GM21381 (cell line): ENCODE measurements at regions not wholly inside any gene's neighbourhood (a gene's known extent, or its start where the extent isn't known, plus 50 kb on each side); places are given as distances from the start of the nearest gene placed in this dataset.
"Not testable (repeated sequence)": the region's sequence is repeated elsewhere in the genome, so short reads cannot be mapped to it uniquely, and the experiment has no call there.

ENCODE experiments used
- ATAC-seq: cut with Tn5 transposase; IDR thresholded peaks from one replicate; pipeline ENCODE4 v1.9.1; 2021; ENCODE audit warnings: mild to moderate bottlenecking, moderate library complexity; ENCODE audit not compliant: unreplicated experiment

DNA sequence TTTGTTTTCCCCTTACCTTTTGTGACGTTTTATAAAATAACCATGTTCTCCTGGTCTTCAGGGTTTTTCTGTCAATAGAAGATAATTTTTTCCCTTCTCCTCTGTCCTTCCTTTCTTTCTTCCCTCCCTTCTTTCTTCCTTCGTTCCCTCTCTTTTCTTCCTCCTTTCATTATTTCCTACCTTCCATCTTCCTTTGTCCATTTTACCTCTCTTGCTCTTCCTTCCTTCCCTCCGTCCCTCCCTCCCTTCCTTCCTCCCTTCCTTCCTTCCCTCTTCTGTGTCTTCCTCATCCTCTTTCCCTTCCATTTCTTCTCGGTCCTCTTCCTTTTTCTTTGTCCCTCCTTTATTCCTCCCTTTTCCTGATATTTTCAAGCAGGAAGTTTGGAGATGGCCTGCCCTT lies 128.2 kb downstream of the TEX36 start:
- no peak for ATAC-seq

DNA sequence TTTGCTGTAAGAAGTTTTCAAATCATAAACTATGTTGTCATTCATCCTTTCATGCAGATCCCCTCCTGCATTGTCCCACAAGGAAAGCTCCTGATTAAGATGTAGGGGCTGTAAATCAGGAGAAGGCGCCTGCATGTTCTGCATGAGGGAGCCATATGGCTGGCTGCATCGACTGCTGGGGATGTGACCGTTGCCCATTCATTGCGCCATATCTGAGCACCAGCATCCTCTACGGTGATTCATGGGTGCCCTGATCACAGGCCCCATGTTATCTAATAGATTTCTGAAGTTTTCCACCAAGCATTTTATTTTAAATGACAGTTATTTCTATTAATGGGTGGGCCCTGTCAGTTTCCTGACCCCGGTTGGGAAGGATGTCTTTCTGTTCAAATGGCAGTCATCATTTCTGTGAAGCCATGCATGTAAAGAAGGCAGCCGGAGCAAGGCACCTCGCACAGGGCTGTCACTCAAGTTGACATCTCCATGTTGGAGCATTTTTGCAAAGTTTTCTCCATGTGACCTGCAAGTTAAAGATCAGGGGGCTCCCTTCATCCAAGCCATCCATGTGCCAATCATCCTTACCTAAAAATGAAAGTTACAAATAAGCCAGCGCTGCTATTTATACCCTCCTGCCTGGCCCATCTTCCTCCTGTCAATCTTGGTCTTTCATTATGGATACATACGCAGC lies 128.8 kb downstream of the TEX36 start:
- no peak for ATAC-seq

DNA sequence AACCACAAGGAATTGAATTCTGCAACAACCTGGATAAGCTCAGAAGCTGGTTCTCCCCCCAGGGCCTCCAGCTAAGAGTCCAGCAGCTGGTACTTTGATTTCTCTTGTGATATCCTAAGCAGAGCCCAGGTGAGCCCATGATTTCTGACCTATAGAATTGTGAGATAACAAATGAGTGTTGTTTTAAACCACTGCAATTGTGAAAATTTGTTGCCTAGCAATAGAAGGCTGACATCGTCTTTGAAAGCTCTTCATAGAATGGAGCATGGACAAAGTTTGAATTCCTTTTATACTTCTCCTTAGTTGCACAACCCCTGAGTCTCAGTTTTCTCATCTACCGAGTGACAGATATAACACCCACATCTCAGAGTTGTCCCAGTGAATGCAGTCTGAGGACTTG lies 129.9 kb downstream of the TEX36 start:
- ATAC-seq = no peak

DNA sequence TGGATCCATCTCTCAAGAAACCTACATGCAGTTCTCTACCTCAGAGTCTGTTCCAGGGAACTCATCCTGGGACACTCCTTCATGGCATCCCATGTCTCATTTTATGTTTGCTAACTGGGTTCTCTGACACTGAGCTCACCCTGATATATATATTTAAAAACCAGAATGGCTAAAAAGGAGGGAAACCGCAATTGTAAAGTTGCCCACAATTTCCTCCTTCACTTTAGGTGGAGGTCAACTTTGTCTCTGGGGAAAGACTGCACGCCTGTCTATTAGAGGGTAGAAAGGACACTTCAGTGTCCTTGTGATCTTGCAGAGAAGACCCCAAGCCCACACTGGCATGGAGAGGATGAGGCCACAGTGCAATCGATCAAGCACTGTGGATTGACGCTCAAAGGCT lies 131.7 kb downstream of the TEX36 start:
- no peak for ATAC-seq

DNA sequence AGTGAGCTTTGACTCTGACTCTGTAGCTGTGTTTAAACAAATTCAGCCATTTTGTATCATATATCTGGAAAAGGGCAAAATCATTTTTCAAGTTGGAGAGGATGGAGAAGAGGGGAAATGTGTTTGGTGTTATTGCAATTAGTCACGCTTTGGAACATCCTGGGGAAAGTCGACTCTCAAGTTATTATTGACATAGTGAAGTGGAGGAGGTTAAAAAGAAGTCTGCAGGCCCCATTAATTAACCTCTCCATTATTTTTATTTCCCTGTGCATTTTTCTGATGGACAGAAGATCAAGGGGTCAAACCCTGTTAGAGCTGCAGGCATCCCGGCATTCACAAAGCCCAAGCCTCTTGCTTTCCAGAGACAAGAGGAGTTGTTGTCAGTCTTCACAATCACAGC lies 132.6 kb downstream of the TEX36 start:
- no peak for ATAC-seq

DNA sequence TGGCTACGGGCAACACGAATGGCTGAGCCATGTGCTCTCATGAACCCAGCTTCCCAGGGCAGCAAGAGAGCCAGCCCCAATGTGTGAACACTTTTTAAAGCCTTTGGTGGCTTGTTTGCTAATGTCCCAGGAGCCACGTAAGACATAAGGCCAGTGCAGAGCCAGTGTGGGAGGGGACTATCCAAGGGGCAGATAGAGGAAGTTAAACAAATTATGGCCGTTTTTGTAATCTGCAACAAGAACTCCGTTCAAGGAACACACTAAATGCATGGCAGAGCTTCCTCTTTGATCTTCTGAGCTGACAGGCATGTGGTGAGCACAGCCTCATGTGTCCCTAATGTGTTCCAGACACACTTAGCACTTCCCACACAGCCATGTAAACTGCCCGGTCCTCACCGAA lies 133.3 kb downstream of the TEX36 start:
- ATAC-seq = no peak

DNA sequence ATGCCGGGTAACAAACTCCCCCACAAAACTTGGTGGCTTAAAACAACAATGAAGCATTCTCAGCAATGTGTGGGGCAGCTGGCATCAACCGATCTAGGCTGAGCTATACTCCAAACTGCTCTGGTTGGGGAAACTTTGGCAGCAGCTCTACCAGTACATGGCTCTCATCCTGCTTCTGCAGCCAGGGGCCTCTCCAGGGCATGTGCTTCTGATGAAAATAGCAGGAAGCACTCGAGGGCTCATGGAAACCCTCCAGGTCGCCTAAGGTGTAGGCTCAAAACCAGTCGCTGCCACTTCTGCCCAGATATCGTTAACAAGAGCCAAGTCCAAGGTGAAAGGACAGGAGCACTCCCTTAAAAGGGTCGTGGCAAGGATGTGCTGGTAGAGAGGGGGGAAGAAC lies 134.1 kb downstream of the TEX36 start:
- ATAC-seq = no peak

DNA sequence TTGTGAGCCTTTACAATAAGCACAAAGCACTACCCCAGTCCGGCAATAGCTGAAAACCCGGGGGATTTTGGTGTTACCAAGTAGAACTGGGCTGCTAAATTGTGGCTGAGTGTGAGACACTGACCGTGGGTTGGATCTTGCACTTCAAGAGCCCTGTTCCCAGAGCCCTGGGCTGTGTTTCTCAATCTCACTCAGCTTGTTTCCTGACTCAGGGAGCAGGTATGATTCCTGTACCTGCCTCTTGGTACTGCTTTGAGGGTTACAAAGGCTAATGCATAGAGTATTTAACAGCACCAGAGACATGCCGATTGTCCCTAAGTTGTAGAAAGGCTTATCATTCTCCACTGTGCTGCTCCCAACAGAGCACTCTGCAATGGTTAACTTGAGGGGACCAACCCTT lies 134.6 kb downstream of the TEX36 start:
- no peak for ATAC-seq

DNA sequence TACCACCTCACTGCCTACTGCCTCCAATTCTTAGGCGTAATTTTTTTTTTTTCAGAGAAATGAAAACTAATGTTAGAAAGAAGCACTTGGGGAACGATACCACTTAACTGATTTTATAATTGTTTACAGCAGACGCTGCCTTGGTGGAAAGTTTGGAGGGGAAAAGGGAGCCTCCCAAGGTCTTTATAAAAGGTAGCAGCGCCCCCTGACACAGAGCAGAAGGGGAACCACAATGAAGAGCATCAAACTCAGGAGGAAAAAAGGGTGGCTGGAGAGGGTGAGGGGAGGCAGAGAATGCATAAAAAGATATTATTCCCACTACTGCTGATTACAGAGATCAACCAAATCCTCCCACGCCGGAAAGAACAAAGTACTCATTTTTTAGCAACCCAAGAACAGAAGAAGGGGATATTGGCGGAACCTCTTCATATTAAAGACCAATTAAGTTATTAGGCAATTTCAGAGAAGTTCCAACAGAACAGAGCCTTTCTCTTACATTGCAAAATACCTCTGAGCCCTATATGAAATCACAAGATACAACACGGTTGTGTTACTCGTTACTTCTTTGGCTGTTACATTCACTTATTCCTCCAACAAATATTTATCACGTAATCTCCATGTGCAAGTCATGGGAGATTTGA lies 135.8 kb downstream of the TEX36 start:
- ATAC-seq = no peak

DNA sequence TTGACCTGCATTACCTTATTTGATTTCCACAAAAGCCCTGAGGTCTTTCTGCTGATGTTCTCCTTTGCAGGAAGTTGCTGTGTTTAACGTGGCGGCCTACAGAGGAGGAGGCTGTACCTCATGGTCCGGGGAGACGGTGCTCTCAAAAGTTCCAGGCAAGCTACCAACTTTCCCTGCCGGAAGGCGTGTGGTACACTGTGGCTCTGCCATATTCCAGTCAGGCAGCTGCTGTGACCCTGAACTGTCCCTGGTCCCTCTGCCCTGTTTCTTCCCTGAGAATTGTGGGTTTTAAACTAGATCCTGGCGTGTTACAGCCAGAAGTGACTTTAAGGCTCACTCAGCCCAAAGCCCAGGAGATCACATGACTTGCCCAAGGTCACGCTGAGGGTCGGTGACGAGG lies 139.2 kb downstream of the TEX36 start:
- no peak for ATAC-seq

DNA sequence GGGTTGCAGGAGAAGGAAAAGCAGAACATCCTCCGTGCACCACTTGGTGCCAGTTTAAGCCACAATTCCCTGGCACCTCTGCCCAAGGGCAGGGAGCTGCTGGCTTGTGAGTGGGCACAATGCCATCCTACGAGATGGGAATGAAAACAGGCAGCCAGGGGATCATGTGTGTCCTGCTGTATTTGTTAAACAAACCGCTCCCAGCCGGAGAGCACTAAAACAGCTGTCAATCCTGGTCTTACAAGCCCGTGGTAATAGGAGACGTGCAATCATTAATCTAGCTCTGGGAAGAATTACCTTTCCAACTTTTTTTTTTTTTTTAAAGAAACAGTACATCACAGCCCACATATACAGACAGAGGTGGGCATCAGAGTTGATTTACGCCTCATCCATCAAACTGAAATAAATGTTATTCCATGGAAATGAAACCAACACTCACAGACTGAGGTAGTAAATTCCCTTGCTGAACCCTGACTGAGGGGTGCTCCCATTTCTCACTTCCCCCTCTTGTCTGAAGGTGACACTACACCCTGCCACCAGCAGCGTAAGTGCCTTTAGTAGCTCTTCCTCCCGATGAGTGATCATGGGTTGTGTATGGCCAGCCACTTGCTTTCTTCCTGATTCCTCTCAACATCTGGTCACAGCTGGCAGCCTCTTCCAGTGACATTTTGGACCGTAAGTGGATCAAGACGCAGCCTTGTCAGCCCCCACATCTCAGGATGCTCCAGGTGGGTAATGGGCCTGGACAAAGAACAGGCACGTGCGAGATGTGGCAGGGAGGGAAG lies 143.8 kb downstream of the TEX36 start:
- ATAC-seq = no peak

DNA sequence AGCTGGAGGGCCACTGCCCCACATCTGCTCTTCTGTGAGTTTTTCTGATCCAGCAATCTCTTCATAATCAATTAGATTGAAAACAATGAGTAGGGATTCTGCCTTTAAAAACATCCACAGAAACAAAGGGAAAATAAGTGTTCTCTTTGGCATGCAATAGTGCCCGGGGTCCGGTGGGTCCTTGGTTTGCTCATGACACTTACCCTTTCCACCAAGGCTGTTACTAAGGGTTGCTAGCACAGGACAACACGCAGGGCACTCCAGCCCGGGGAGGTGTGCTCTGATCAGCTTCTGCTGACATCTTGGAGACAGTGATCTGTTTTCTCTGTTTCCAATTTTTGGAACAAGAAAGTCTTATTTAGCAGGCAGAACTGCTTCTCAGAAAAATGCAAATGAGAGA lies 146.7 kb downstream of the TEX36 start:
- no peak for ATAC-seq

DNA sequence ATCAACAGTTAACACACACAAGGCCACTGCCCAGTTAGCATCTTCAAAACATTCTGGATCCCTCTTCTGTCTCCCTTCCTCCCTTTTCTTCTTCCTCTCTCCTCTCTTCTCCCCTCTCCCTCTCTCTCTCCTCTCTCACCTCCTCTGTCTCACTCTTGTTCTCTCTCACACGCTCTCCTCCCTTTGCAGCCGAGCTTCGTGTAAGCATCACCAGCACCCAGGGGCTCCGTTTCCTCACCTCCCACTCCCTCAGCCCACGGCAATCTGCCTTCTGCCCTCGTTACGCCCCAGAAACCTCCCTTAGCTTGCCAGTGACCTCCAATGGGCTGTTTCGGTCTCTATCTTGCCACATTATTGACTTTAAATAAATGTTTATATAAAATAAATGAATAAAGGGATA lies 147.4 kb downstream of the TEX36 start:
- ATAC-seq = no peak

DNA sequence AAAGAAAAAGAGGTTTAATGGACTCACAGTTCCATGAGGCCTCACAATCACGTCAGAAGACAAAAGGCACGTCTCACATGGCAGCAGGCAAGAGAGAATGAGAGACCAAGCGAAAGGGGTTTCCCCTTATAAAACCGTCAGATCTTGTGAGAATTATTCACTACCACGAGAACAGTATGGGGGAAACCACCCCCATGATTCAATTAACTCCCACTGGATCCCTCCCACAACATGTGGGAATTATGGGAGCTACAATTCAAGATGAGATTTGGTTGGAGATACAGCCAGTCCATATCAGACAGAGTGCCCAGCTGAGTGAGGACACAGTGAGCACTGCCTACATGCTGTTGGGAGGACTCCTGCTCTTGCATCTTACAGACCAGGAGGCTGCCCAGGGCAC lies 148.4 kb downstream of the TEX36 start:
- no peak for ATAC-seq

DNA sequence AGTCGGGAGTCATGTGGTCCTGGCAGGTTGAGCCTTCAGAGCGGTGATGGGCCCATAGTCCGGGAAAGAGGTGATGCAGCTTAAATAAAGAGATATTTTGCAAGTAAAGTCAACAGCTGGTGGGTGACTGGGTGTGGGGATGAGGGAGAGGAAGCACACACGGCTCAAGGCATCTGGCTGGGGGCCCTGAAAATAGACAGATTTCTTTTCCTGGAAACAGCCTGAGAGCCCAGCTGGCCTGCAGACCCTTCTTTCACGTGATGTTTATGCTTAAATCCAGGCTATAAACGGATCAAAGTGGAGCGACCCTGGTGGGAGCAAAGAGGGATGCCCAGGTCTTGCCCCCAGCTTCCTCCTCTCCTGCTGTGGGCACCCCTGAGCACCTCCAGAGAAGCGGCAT lies 149.1 kb downstream of the TEX36 start:
- ATAC-seq = no peak

DNA sequence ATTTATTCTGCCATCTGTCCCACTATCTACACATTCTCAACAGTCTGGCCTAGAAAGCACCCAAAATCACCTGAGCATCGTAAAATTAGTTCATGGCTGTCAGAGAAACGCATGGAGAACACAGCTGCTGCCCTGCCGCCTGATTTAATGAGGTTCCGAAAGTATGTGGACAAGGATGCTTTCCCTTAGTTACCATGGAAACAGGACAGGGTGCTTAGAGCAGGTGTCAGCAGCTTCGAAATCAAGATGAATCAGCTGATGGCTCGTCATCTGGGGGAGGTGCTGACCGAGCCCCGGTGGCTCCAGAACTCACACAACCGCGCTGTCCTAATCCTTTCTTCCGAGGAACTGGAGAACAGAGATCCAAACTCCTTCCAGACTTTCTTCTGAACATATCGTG lies 151.5 kb downstream of the TEX36 start:
- ATAC-seq = no peak

DNA sequence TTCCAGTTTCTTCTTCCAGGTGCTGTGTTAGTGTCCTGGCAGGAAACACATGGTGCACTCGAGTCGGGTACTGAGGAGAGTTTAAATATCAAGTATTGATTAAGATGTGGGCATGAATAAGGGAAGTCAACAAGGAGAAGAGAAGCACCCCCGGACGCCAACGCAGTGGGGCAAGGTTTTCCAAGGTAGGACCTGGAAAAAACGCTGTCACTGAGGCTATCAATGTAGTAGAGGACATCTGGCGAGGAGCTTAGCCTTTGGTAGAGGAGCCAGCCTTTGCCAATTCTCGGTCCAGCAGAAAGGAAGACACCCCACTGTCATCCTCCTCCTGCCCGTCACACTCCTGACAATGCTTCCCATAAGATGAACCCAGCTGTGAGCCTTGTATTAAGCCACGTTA lies 159.6 kb downstream of the TEX36 start:
- ATAC-seq = no peak

DNA sequence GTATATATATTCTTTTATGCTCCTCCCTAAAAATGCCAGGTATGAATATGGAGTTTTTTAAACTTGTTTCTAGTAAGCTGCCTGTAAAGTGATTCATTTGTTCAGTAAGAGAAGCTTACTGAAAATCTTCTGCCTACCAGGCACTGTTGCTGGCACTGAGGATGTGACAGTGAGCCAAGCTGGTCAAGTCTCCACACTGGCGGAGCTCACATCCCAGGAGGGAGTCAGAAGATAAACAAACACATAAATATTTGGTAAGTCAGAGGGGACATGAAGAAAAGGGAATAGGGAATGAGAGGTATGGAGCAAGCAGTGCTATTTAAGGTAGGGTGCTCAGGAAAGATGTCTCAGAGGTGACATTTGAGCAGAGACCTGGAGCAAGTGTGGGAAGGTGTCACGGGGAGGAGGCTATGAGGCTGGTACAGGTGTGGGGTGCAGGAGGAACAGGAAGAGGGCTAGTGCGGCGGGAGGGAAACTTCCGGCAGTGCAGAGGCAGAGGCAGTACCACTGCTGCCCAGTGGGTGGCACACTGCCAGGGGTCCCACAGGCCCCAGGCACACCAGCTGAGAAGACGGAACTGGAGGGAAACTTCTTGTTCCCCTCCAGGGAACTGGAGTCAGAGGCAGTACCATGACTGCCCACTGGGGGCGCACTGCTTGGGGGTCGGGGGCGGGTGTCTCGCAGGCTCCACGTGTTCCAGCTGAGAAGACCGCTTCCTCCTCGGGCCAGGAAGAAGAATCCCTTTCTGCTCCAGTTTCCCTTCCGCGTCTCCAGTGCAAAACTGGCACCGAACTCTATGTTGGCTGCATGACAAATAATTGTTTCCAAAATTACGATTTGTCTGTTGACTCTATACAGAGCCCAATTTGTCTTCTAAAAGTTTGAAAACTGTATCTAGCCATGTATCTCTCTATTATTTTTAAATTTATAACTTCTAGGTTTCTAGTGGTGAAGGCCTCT lies 161.0 kb downstream of the TEX36 start:
- ATAC-seq = peak; percentile 87

DNA sequence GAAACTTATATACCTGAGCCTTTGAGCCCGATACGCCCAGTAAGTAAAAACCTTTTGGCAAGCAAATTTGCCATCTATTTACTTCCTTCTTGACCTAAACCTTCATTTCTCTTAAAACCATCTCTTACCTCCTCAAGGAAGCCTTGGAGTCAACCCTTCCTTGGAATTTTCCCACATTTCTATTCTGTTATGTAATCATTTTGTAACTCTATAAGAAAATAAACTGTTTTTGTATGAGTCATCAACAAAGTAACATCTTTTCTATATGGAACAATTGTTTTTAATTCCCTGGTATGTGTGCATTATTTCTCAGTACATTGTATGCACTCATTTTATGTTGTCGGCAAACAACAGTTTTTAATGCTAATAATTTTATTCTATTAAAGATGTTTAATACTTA lies 162.0 kb downstream of the TEX36 start:
- ATAC-seq = no peak

DNA sequence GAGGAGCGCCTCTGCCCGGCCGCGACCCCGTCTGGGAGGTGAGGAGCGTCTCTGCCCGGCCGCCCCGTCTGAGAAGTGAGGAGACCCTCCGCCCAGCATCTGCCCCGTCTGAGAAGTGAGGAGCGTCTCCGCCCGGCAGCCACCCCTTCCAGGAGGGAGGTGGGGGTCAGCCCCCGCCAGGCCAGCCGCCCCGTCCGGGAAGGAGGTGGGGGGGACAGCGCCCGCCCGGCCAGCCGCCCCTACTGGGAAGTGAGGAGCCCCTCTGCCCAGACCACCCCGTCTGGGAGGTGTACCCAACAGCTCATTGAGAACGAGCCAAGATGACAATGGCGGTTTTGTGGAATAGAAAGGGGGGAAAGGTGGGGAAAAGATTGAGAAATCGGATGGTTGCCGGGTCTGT lies 164.6 kb downstream of the TEX36 start:
- ATAC-seq = not testable (repeated sequence)

DNA sequence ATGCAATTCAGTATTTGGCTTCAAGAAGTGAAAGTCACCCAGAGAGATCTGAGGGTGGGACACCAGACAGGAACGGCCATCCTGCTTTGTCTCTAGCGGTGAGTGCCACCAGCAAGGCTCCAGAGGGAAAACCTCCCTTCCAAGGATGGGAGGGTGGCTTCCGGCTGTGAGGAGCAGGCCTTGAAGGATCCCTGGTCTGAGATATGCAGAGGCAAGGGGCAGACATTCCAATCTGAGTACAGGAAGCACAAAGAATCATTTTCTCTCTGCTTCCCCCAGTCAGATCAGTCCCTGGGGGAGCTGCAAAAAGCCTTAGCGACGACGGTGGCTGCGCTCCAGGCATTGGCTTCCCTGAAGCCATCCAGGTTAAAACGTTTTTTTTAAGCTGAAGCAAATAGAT lies 167.4 kb downstream of the TEX36 start:
- no peak for ATAC-seq
